ENCODE measurements at regions not wholly inside any gene's neighbourhood (a gene's known extent, or its start where the extent isn't known, plus 50 kb on each side); places are given as distances from the start of the nearest gene placed in this dataset.

GRCh38 chr16:13453325-13453724 is 466.6 kb upstream of the ERCC4 start:
- Histone ChIP-seq H3K9me3 (peaks cover 0 to 2% (median 0%) of the 10 kb centered on the region in 11 donors), H3K4me3 (no peak overlapping the region), H3K27ac (no peak overlapping the region), H3K27me3 (peaks cover 0 to 26% (median 0%) of the 10 kb centered on the region in 7 donors), H3K4me1 (no peaks in the 10 kb centered on the region), H3K36me3 (no peaks in the 10 kb centered on the region)
- WGBS, 2 donors = 61 to 65% methylated on average over 2 of the region's 2 CpGs
- intact Hi-C loops (cut with DNase I) = no loop called here
- no peak for TF ChIP-seq CTCF (IDR thresholded peaks at IDR 0.05)
- DNase-seq = no peak
- ATAC-seq = no peak

- Histone ChIP-seq H3K27ac (no peak overlapping the region), H3K9me3 (peaks cover 0 to 2% (median 0%) of the 10 kb centered on the region in 11 donors), H3K36me3 (no peaks in the 10 kb centered on the region), H3K4me1 (no peaks in the 10 kb centered on the region), H3K27me3 (peaks cover 0 to 27% (median 0%) of the 10 kb centered on the region in 7 donors), H3K4me3 (no peak overlapping the region)
- ATAC-seq = no peak
- peak; percentile 9 to 51 (median 40) for TF ChIP-seq CTCF (IDR thresholded peaks at IDR 0.05)
- intact Hi-C loops (cut with DNase I) = no loop called here
- 57 to 63% methylated on average over 10 of the region's 10 CpGs for WGBS, 2 donors
- no peak for DNase-seq
These were observed 465.9 kb upstream of the ERCC4 start for GRCh38 chr16:13453938-13454553.

GRCh38 chr16:13463619-13464018 is 456.3 kb upstream of the ERCC4 start:
- intact Hi-C loops (cut with DNase I) = no loop called here
- no peaks in the 10 kb centered on the region for H3K9me3 ChIP-seq
- no peak overlapping the region for H3K27ac ChIP-seq
- H3K36me3 ChIP-seq = no peaks in the 10 kb centered on the region
- DNase-seq (no peak), ATAC-seq (no peak)
- no peak overlapping the region for H3K4me3 ChIP-seq
- 64 to 67% methylated on average over 5 of the region's 5 CpGs for WGBS, 2 donors
- H3K27me3 ChIP-seq = peaks cover 0 to 8% (median 0%) of the 10 kb centered on the region in 7 donors
- H3K4me1 ChIP-seq = no peaks in the 10 kb centered on the region
- no peak for TF ChIP-seq CTCF (IDR thresholded peaks at IDR 0.05)

- 68 to 70% methylated on average over 4 of the region's 4 CpGs for WGBS, 2 donors
- Histone ChIP-seq H3K36me3 (no peaks in the 10 kb centered on the region), H3K4me3 (no peak overlapping the region), H3K27ac (no peak overlapping the region), H3K9me3 (peaks cover 0 to 3% (median 0%) of the 10 kb centered on the region in 11 donors), H3K4me1 (no peaks in the 10 kb centered on the region), H3K27me3 (peaks cover 0 to 2% (median 0%) of the 10 kb centered on the region in 7 donors)
- DNase-seq (no peak), ATAC-seq (no peak)
- intact Hi-C loops (cut with DNase I) = no loop called here
- TF ChIP-seq CTCF (IDR thresholded peaks at IDR 0.05) = no peak
These were observed 448.9 kb upstream of the ERCC4 start for GRCh38 chr16:13471036-13471435.

Measured in heart right ventricle (tissue), 16 donors.